Naive B cell (primary cell): ENCODE measurements at regions not wholly inside any gene's neighbourhood (a gene's known extent, or its start where the extent isn't known, plus 50 kb on each side); places are given as distances from the start of the nearest gene placed in this dataset.
A peak's percentile ranks its signal among the peaks of the same experiment; 100 is the strongest.
"Not testable (repeated sequence)": the region's sequence is repeated elsewhere in the genome, so short reads cannot be mapped to it uniquely, and the experiment has no call there.

Experiments
- ATAC-seq, 2 donors: fragments of 150-1000 bp; cut with Tn5 transposase; 2 replicates each; pipeline ENCODE4 v1.10.0; 2021; ENCODE audit warnings: low read depth in 2 of 2, mild to moderate bottlenecking in 2 of 2, moderate library complexity in 2 of 2
- DNase-seq: peaks from one replicate; pipeline ENCODE4 v3.0.0; 2022
- H3K27ac Mint-ChIP-seq, 6 donors: one replicate each; pipeline ENCODE4 v1.8.0; 2020 to 2022; ENCODE audit warnings: mild to moderate bottlenecking in 6 of 6, mixed read lengths in 6 of 6, moderate library complexity in 5 of 6, inconsistent platforms in 2 of 6
- H3K27me3 Mint-ChIP-seq, 3 donors: one replicate each; pipeline ENCODE4 v1.8.0; 2021 to 2022; ENCODE audit warnings: mixed read lengths in 3 of 3, mild to moderate bottlenecking in 1 of 3
- H3K36me3 Mint-ChIP-seq, 2 donors: one replicate each; pipeline ENCODE4 v1.8.0; 2020 to 2022; ENCODE audit warnings: mixed read lengths in 2 of 2, inconsistent platforms in 1 of 2, mild to moderate bottlenecking in 1 of 2
- H3K4me1 Mint-ChIP-seq, 3 donors: one replicate each; pipeline ENCODE4 v1.8.0; 2020 to 2022; ENCODE audit warnings: mixed read lengths in 3 of 3, inconsistent platforms in 1 of 3, mild to moderate bottlenecking in 1 of 3, moderate library complexity in 1 of 3
- H3K4me3 Mint-ChIP-seq, 8 donors: one replicate each; pipeline ENCODE4 v1.8.0; 2020 to 2022; ENCODE audit warnings: mild to moderate bottlenecking in 8 of 8, mixed read lengths in 8 of 8, moderate library complexity in 8 of 8, inconsistent platforms in 2 of 8
- H3K9me3 Mint-ChIP-seq, 7 donors: one replicate each; pipeline ENCODE4 v1.8.0; 2020 to 2022; ENCODE audit warnings: mixed read lengths in 7 of 7, mild to moderate bottlenecking in 5 of 7, inconsistent platforms in 2 of 7, moderate library complexity in 1 of 7

GRCh38 chr20:53795170-53795569 lies 201.5 kb upstream of the ZNF217 start:
- H3K4me1 Mint-ChIP-seq: peaks cover 0 to 5% (median 2%) of the 10 kb centered on the region in 3 donors
- ATAC-seq (no peak), DNase-seq (no peak)
- H3K27me3 Mint-ChIP-seq: no peaks in the 10 kb centered on the region
- peaks cover 0 to 4% (median 0%) of the 10 kb centered on the region in 7 donors for H3K9me3 Mint-ChIP-seq
- H3K4me3 Mint-ChIP-seq: no peak overlapping the region
- peak overlapping the region in 1 of 6 donors; percentile 76 for H3K27ac Mint-ChIP-seq
- H3K36me3 Mint-ChIP-seq: peaks cover 0 to 11% of the 10 kb centered on the region in 2 donors

- ATAC-seq (no peak), DNase-seq (no peak)
- Mint-ChIP-seq H3K27ac (peak overlapping the region in 1 of 6 donors; percentile 84), H3K4me1 (peaks cover 0 to 6% (median 2%) of the 10 kb centered on the region in 3 donors), H3K36me3 (peaks cover 0 to 11% of the 10 kb centered on the region in 2 donors), H3K27me3 (no peaks in the 10 kb centered on the region), H3K9me3 (peaks cover 0 to 4% (median 0%) of the 10 kb centered on the region in 7 donors), H3K4me3 (peak overlapping the region in 1 of 8 donors; percentile 74)
Measured at GRCh38 chr20:53794529-53795115, 201.0 kb upstream of the ZNF217 start.

GRCh38 chr20:53793783-53794383 lies 200.2 kb upstream of the ZNF217 start:
- Mint-ChIP-seq H3K9me3 (peaks cover 0 to 4% (median 0%) of the 10 kb centered on the region in 7 donors), H3K27me3 (no peaks in the 10 kb centered on the region), H3K27ac (peak overlapping the region in 2 of 6 donors; percentile 32 to 79), H3K4me3 (no peak overlapping the region), H3K36me3 (peaks cover 0 to 11% of the 10 kb centered on the region in 2 donors), H3K4me1 (peaks cover 0 to 11% (median 0%) of the 10 kb centered on the region in 3 donors)
- DNase-seq (no peak), ATAC-seq (no peak)

- Mint-ChIP-seq H3K4me1 (peaks cover 0 to 15% (median 0%) of the 10 kb centered on the region in 3 donors), H3K9me3 (peaks cover 0 to 4% (median 0%) of the 10 kb centered on the region in 7 donors), H3K36me3 (peaks cover 0 to 2% of the 10 kb centered on the region in 2 donors), H3K4me3 (peak overlapping the region in 1 of 8 donors; percentile 24), H3K27me3 (no peaks in the 10 kb centered on the region), H3K27ac (peak overlapping the region in 1 of 6 donors; percentile 79)
- ATAC-seq (no peak), DNase-seq (no peak)
Measured at GRCh38 chr20:53792946-53793536, 199.4 kb upstream of the ZNF217 start.

GRCh38 chr20:53789989-53790675 lies 196.5 kb upstream of the ZNF217 start:
- Mint-ChIP-seq H3K4me3 (no peak overlapping the region), H3K36me3 (no peaks in the 10 kb centered on the region), H3K9me3 (no peaks in the 10 kb centered on the region), H3K27ac (peak overlapping the region in 2 of 6 donors; percentile 49 to 53), H3K27me3 (no peaks in the 10 kb centered on the region), H3K4me1 (peaks cover 14 to 32% (median 23%) of the 10 kb centered on the region in 3 donors)
- ATAC-seq: no peak
- no peak for DNase-seq

GRCh38 chr20:53788253-53789022 lies 194.8 kb upstream of the ZNF217 start:
- H3K27ac Mint-ChIP-seq: peak overlapping the region in 2 of 6 donors; percentile 20 to 60
- peaks cover 0 to 2% (median 0%) of the 10 kb centered on the region in 7 donors for H3K9me3 Mint-ChIP-seq
- peaks cover 14 to 32% (median 27%) of the 10 kb centered on the region in 3 donors for H3K4me1 Mint-ChIP-seq
- DNase-seq (no peak), ATAC-seq (no peak)
- H3K4me3 Mint-ChIP-seq: no peak overlapping the region
- H3K27me3 Mint-ChIP-seq: no peaks in the 10 kb centered on the region
- no peaks in the 10 kb centered on the region for H3K36me3 Mint-ChIP-seq

- Mint-ChIP-seq H3K27ac (peak overlapping the region in 3 of 6 donors; percentile 5 to 59 (median 45)), H3K4me1 (peaks cover 14 to 32% (median 27%) of the 10 kb centered on the region in 3 donors), H3K4me3 (peak overlapping the region in 1 of 8 donors; percentile 47)
- ATAC-seq, H3K36me3 Mint-ChIP-seq, H3K27me3 Mint-ChIP-seq, DNase-seq, H3K9me3 Mint-ChIP-seq: not testable (repeated sequence)
Measured at GRCh38 chr20:53787491-53787931, 193.9 kb upstream of the ZNF217 start.

- H3K9me3 Mint-ChIP-seq: peaks cover 0 to 2% (median 0%) of the 10 kb centered on the region in 7 donors
- ATAC-seq (peak; percentile 53 to 70), DNase-seq (peak; percentile 11)
- no peaks in the 10 kb centered on the region for H3K36me3 Mint-ChIP-seq
- peak overlapping the region; percentile 6 to 87 (median 82) for H3K27ac Mint-ChIP-seq
- peaks cover 14 to 32% (median 27%) of the 10 kb centered on the region in 3 donors for H3K4me1 Mint-ChIP-seq
- H3K4me3 Mint-ChIP-seq: peak overlapping the region in 7 of 8 donors; percentile 27 to 74 (median 35)
- no peaks in the 10 kb centered on the region for H3K27me3 Mint-ChIP-seq
Measured at GRCh38 chr20:53786445-53787267, 193.0 kb upstream of the ZNF217 start.

GRCh38 chr20:53786071-53786444 lies 192.4 kb upstream of the ZNF217 start:
- ATAC-seq: no peak
- no peaks in the 10 kb centered on the region for H3K36me3 Mint-ChIP-seq
- peaks cover 0 to 2% (median 0%) of the 10 kb centered on the region in 7 donors for H3K9me3 Mint-ChIP-seq
- peak overlapping the region in 6 of 8 donors; percentile 27 to 74 (median 34) for H3K4me3 Mint-ChIP-seq
- DNase-seq: no peak
- peaks cover 14 to 32% (median 27%) of the 10 kb centered on the region in 3 donors for H3K4me1 Mint-ChIP-seq
- H3K27me3 Mint-ChIP-seq: no peaks in the 10 kb centered on the region
- peak overlapping the region; percentile 11 to 87 (median 82) for H3K27ac Mint-ChIP-seq

- H3K4me3 Mint-ChIP-seq: peak overlapping the region in 1 of 8 donors; percentile 65
- H3K27ac Mint-ChIP-seq: no peak overlapping the region
- no peak for ATAC-seq
- H3K9me3 Mint-ChIP-seq: peaks cover 0 to 2% (median 0%) of the 10 kb centered on the region in 7 donors
- DNase-seq: no peak
- peaks cover 14 to 32% (median 27%) of the 10 kb centered on the region in 3 donors for H3K4me1 Mint-ChIP-seq
- H3K27me3 Mint-ChIP-seq: no peaks in the 10 kb centered on the region
- H3K36me3 Mint-ChIP-seq: no peaks in the 10 kb centered on the region
Measured at GRCh38 chr20:53785320-53785719, 191.7 kb upstream of the ZNF217 start.

GRCh38 chr20:53783768-53784167 lies 190.1 kb upstream of the ZNF217 start:
- Mint-ChIP-seq H3K4me3 (no peak overlapping the region), H3K4me1 (peaks cover 14 to 27% (median 26%) of the 10 kb centered on the region in 3 donors), H3K27ac (no peak overlapping the region), H3K36me3 (no peaks in the 10 kb centered on the region), H3K9me3 (peaks cover 0 to 2% (median 0%) of the 10 kb centered on the region in 7 donors), H3K27me3 (no peaks in the 10 kb centered on the region)
- no peak for ATAC-seq
- no peak for DNase-seq
